HEK293 (cell line): ENCODE measurements at regions not wholly inside any gene's neighbourhood (a gene's known extent, or its start where the extent isn't known, plus 50 kb on each side); places are given as distances from the start of the nearest gene placed in this dataset.

ENCODE experiments used
- CTCF ChIA-PET: fragments of 350-600 bp; formaldehyde crosslinking; extraction: SDS; loops from one replicate; lab custom pipeline; 2021; ENCODE audit warnings: antibody characterized with exemption; lab: Yijun Ruan, JAX
- POLR2A ChIA-PET: fragments of 300-600 bp; formaldehyde crosslinking; extraction: SDS; loops from one replicate; lab custom pipeline; 2020; ENCODE audit warnings: antibody characterized with exemption, inconsistent platforms; lab: Yijun Ruan, JAX
- H3K27ac ChIP-seq: fragments of 200-500 bp; sonication (Bioruptor generic); 2 replicates; pipeline ENCODE4 v1.5.1; 2014; ENCODE audit warnings: low read depth, low read length, control low read depth, inconsistent platforms; ENCODE audit errors: extremely low read depth
- H3K36me3 ChIP-seq, 2 experiments: fragments of 200-500 bp in 1 of 2; sonication (Bioruptor generic) in 1 of 2; 1 replicate in 1 of 2; 2 replicates in 1 of 2; pipeline ENCODE4 v1.5.1; 2014 to 2017; ENCODE audit warnings: inconsistent platforms in 2 of 2, low read length in 2 of 2; ENCODE audit not compliant: control insufficient read depth in 2 of 2, insufficient read depth in 1 of 2
- H3K4me1 ChIP-seq: fragments of 200-500 bp; sonication (Bioruptor generic); 2 replicates; pipeline ENCODE4 v1.5.1; 2014; ENCODE audit warnings: mild to moderate bottlenecking, low read length, inconsistent platforms; ENCODE audit not compliant: control insufficient read depth, insufficient read depth
- H3K4me3 ChIP-seq: 2 replicates; pipeline ENCODE4 v1.5.1; 2011; ENCODE audit warnings: low read depth, mild to moderate bottlenecking, control low read depth, low read length, moderate library complexity
- H3K9me3 ChIP-seq: fragments of 200-500 bp; sonication (Bioruptor generic); 2 replicates; pipeline ENCODE4 v1.5.1; 2014; ENCODE audit warnings: low read depth, low read length, inconsistent platforms; ENCODE audit not compliant: control insufficient read depth, insufficient read depth
- GLI2 ChIP-seq: fragments of 450-650 bp; formaldehyde crosslinking; IDR thresholded peaks from 2 replicates; pipeline ENCODE4; 2017; ENCODE audit warnings: missing biosample characterization, missing genetic modification characterization, low read depth, borderline replicate concordance
- GLI4 ChIP-seq: fragments of 450-650 bp; formaldehyde crosslinking; IDR thresholded peaks from 2 replicates; pipeline ENCODE4 v1.5.1; 2016; ENCODE audit warnings: missing biosample characterization, missing genetic modification characterization
- GLIS2 ChIP-seq: fragments of 450-650 bp; formaldehyde crosslinking; IDR thresholded peaks from 2 replicates; pipeline ENCODE4 v1.5.1; 2016; ENCODE audit warnings: missing biosample characterization, missing genetic modification characterization
- HOXD13 ChIP-seq: sonication (generic); formaldehyde crosslinking; IDR thresholded peaks from 2 replicates; pipeline ENCODE4 v1.8.0; 2022; ENCODE audit warnings: missing genetic modification reagents, borderline replicate concordance
- KLF16 ChIP-seq: fragments of 450-650 bp; formaldehyde crosslinking; IDR thresholded peaks from 2 replicates; pipeline ENCODE4 v1.5.1; 2017; ENCODE audit warnings: missing biosample characterization, missing genetic modification characterization
- RBAK ChIP-seq: fragments of 450-650 bp; formaldehyde crosslinking; IDR thresholded peaks from 2 replicates; pipeline ENCODE4 v1.5.1; 2016; ENCODE audit warnings: missing biosample characterization, missing genetic modification characterization
- SCRT1 ChIP-seq: fragments of 450-650 bp; formaldehyde crosslinking; IDR thresholded peaks from 2 replicates; pipeline ENCODE4 v1.5.1; 2016; ENCODE audit warnings: missing biosample characterization, missing genetic modification characterization, borderline replicate concordance
- YY2 ChIP-seq: fragments of 450-650 bp; formaldehyde crosslinking; IDR thresholded peaks from 2 replicates; pipeline ENCODE4 v1.5.1; 2016; ENCODE audit warnings: missing biosample characterization, missing genetic modification characterization
- ZBTB48 ChIP-seq: fragments of 450-650 bp; formaldehyde crosslinking; IDR thresholded peaks from 2 replicates; pipeline ENCODE4 v1.5.1; 2016; ENCODE audit warnings: missing biosample characterization, missing genetic modification characterization
- ZEB2 ChIP-seq: fragments of 450-650 bp; formaldehyde crosslinking; IDR thresholded peaks from 2 replicates; pipeline ENCODE4 v1.5.1; 2016; ENCODE audit warnings: missing biosample characterization, missing genetic modification characterization
- ZIC2 ChIP-seq: fragments of 450-650 bp; formaldehyde crosslinking; IDR thresholded peaks from 2 replicates; pipeline ENCODE4 v1.5.1; 2016; ENCODE audit warnings: missing biosample characterization, missing genetic modification characterization
- ZNF16 ChIP-seq: fragments of 450-650 bp; formaldehyde crosslinking; IDR thresholded peaks from 2 replicates; pipeline ENCODE4 v1.5.1; 2016; ENCODE audit warnings: low read depth, missing biosample characterization, missing genetic modification characterization
- ZNF202 ChIP-seq: fragments of 450-650 bp; formaldehyde crosslinking; IDR thresholded peaks from 2 replicates; pipeline ENCODE4 v1.5.1; 2016; ENCODE audit warnings: missing biosample characterization, missing genetic modification characterization, borderline replicate concordance
- ZNF302 ChIP-seq: fragments of 450-650 bp; formaldehyde crosslinking; IDR thresholded peaks from 2 replicates; pipeline ENCODE4 v1.5.1; 2016; ENCODE audit warnings: missing biosample characterization, missing genetic modification characterization, low read depth
- ZNF350 ChIP-seq: fragments of 450-650 bp; formaldehyde crosslinking; IDR thresholded peaks from 2 replicates; pipeline ENCODE4 v1.5.0; 2017; ENCODE audit warnings: missing biosample characterization, mild to moderate bottlenecking, missing genetic modification characterization
- ZNF404 ChIP-seq: fragments of 450-650 bp; formaldehyde crosslinking; IDR thresholded peaks from 2 replicates; pipeline ENCODE4 v1.5.1; 2017; ENCODE audit warnings: missing biosample characterization, missing genetic modification characterization
- ZNF433 ChIP-seq: fragments of 450-650 bp; formaldehyde crosslinking; IDR thresholded peaks from 2 replicates; pipeline ENCODE4 v1.5.1; 2016; ENCODE audit warnings: missing biosample characterization, missing genetic modification characterization, low read depth
- ZNF561 ChIP-seq: fragments of 450-650 bp; IDR thresholded peaks from 2 replicates; pipeline ENCODE4 v1.5.1; 2018; ENCODE audit warnings: missing biosample characterization, missing genetic modification characterization, borderline replicate concordance
- ZNF585B ChIP-seq: fragments of 450-650 bp; formaldehyde crosslinking; IDR thresholded peaks from 2 replicates; pipeline ENCODE4 v1.5.1; 2016; ENCODE audit warnings: missing biosample characterization, missing genetic modification characterization
- ZNF664 ChIP-seq: fragments of 450-650 bp; formaldehyde crosslinking; IDR thresholded peaks from 2 replicates; pipeline ENCODE4 v1.5.1; 2016; ENCODE audit warnings: missing biosample characterization, missing genetic modification characterization
- ZNF792 ChIP-seq: fragments of 450-650 bp; formaldehyde crosslinking; IDR thresholded peaks from 2 replicates; pipeline ENCODE4 v1.5.1; 2016; ENCODE audit warnings: missing biosample characterization, missing genetic modification characterization
- TF ChIP-seq, protein P1 (sequence below): fragments of 450-650 bp; formaldehyde crosslinking; IDR thresholded peaks from 2 replicates; pipeline ENCODE4 v1.5.1; 2016; ENCODE audit warnings: missing biosample characterization, missing genetic modification characterization
- TF ChIP-seq, protein P2 (sequence below): fragments of 450-650 bp; formaldehyde crosslinking; IDR thresholded peaks from 2 replicates; pipeline ENCODE4 v1.5.1; 2016; ENCODE audit warnings: missing biosample characterization, missing genetic modification characterization
- TF ChIP-seq, protein P3 (sequence below): fragments of 450-650 bp; formaldehyde crosslinking; IDR thresholded peaks from 2 replicates; pipeline ENCODE4 v1.5.1; 2016; ENCODE audit warnings: missing biosample characterization, missing genetic modification characterization

DNA sequence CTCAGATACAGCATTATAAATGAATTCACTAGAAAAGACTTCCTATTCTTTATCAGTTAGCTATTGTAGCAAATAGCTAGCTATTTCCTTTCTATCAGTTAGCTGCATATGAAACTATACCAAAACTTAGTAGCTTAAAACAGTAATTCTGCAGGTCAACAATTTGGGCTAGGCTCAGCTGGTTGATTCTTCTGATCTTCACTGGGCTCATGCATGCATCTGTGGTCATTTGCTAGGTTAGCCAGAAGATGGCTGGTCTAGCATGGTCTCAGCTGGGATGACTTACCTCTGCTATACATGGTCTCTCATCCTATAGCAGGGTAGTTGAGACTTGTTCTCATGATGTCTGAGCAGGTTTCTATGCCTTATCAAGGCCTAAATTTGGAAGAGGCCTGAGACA is 147.4 kb downstream of the CENPC start:
- Histone ChIP-seq H3K27ac (no peak overlapping the region), H3K4me3 (no peak overlapping the region), H3K36me3 (no peaks in the 10 kb centered on the region), H3K9me3 (no peaks in the 10 kb centered on the region), H3K4me1 (no peaks in the 10 kb centered on the region)
- ChIA-PET POLR2A (no interaction called here), CTCF (interaction anchor here (0.7 kb wide), 1 partner anchor 75 kb away, joined by 3 read pairs; no protein-coding TSS in a partner anchor)
- TF ChIP-seq ZNF585B (tag by site-specific recombination) (no peak), KLF16 (tag by site-specific recombination) (no peak), YY2 (no peak), SCRT1 (tag by site-specific recombination) (no peak), RBAK (tag by site-specific recombination) (no peak), ZBTB48 (tag by site-specific recombination) (no peak), ZIC2 (tag by site-specific recombination) (no peak), ZNF664 (no peak), ZNF404 (tag by site-specific recombination) (no peak), ZNF302 (tag by site-specific recombination) (no peak), ZNF561 (tag by site-specific recombination) (no peak), GLI4 (no peak), ZNF350 (tag by site-specific recombination) (no peak), ZEB2 (tag by site-specific recombination) (no peak), ZNF792 (tag by site-specific recombination) (no peak), ZNF16 (tag by site-specific recombination) (no peak)
- TF ChIP-seq, protein P1, sequence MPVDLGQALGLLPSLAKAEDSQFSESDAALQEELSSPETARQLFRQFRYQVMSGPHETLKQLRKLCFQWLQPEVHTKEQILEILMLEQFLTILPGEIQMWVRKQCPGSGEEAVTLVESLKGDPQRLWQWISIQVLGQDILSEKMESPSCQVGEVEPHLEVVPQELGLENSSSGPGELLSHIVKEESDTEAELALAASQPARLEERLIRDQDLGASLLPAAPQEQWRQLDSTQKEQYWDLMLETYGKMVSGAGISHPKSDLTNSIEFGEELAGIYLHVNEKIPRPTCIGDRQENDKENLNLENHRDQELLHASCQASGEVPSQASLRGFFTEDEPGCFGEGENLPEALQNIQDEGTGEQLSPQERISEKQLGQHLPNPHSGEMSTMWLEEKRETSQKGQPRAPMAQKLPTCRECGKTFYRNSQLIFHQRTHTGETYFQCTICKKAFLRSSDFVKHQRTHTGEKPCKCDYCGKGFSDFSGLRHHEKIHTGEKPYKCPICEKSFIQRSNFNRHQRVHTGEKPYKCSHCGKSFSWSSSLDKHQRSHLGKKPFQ (tag by site-specific recombination) = no peak
- TF ChIP-seq, protein P2, sequence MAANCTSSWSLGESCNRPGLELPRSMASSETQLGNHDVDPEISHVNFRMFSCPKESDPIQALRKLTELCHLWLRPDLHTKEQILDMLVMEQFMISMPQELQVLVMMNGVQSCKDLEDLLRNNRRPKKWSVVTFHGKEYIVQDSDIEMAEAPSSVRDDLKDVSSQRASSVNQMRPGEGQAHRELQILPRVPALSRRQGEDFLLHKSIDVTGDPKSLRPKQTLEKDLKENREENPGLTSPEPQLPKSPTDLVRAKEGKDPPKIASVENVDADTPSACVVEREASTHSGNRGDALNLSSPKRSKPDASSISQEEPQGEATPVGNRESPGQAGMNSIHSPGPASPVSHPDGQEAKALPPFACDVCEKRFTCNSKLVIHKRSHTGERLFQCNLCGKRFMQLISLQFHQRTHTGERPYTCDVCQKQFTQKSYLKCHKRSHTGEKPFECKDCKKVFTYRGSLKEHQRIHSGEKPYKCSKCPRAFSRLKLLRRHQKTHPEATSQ (tag by site-specific recombination) = no peak
- TF ChIP-seq, protein P3, sequence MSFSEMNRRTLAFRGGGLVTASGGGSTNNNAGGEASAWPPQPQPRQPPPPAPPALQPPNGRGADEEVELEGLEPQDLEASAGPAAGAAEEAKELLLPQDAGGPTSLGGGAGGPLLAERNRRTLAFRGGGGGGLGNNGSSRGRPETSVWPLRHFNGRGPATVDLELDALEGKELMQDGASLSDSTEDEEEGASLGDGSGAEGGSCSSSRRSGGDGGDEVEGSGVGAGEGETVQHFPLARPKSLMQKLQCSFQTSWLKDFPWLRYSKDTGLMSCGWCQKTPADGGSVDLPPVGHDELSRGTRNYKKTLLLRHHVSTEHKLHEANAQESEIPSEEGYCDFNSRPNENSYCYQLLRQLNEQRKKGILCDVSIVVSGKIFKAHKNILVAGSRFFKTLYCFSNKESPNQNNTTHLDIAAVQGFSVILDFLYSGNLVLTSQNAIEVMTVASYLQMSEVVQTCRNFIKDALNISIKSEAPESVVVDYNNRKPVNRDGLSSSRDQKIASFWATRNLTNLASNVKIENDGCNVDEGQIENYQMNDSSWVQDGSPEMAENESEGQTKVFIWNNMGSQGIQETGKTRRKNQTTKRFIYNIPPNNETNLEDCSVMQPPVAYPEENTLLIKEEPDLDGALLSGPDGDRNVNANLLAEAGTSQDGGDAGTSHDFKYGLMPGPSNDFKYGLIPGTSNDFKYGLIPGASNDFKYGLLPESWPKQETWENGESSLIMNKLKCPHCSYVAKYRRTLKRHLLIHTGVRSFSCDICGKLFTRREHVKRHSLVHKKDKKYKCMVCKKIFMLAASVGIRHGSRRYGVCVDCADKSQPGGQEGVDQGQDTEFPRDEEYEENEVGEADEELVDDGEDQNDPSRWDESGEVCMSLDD (tag by site-specific recombination) = no peak
- TF ChIP-seq, all 188 proteins: peak for 0

DNA sequence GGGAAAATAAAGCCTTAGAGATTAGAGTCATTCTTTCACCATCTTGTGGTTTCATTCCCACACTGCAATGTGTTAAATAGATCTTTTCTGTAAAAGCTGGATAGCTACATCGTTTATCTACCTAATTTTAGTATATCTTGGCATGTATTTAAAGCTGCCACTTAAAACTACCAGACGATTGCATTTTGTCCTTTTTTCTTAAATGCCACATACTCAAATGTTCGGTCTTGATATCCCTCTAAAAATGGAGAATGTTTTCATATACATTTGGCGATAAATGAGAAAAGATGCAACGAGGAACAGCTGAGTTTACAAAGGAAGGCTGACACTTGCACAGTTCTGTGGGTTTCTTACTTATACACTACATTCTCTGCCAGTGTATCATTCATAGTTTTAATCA is 148.3 kb downstream of the CENPC start:
- TF ChIP-seq ZNF202 (no peak), GLIS2 (tag by site-specific recombination) (no peak), GLI2 (no peak), RBAK (tag by site-specific recombination) (no peak), ZNF433 (tag by site-specific recombination) (no peak), HOXD13 (no peak), SCRT1 (tag by site-specific recombination) (no peak)
- TF ChIP-seq, protein P2 (tag by site-specific recombination) = no peak
- H3K4me1 ChIP-seq = no peaks in the 10 kb centered on the region
- H3K4me3 ChIP-seq = no peak overlapping the region
- ChIA-PET CTCF (no interaction called here), POLR2A (no interaction called here)
- H3K36me3 ChIP-seq = no peaks in the 10 kb centered on the region
- H3K9me3 ChIP-seq = no peaks in the 10 kb centered on the region
- no peak overlapping the region for H3K27ac ChIP-seq
